Cardiac fibroblast (primary cell): ENCODE measurements at regions not wholly inside any gene's neighbourhood (a gene's known extent, or its start where the extent isn't known, plus 50 kb on each side); places are given as distances from the start of the nearest gene placed in this dataset.
A peak's percentile ranks its signal among the peaks of the same experiment; 100 is the strongest.

Source experiments
- DNase-seq, 2 donors: peaks; one replicate each; pipeline versions ENCODE4 v3.0.0 to v3.0.0-alpha.2; 2010; ENCODE audit warnings: low read depth in 2 of 2
- H3K4me3 ChIP-seq, 2 donors: replicated peaks in 1 of 2; 1 replicate in 1 of 2; 2 replicates in 1 of 2; pipeline ENCODE4 v1.5.1; 2011; ENCODE audit warnings: low read depth in 2 of 2, low read length in 2 of 2, mild to moderate bottlenecking in 2 of 2, moderate library complexity in 1 of 2
- TF ChIP-seq, protein P1 (sequence below): IDR thresholded peaks from one replicate; pipeline ENCODE4 v1.5.1; 2011; ENCODE audit warnings: low read depth, mild to moderate bottlenecking, low read length, inconsistent platforms

GRCh38 chr9:31639451-31639850, 745.0 kb upstream of the ACO1 start:
- TF ChIP-seq, protein P1, sequence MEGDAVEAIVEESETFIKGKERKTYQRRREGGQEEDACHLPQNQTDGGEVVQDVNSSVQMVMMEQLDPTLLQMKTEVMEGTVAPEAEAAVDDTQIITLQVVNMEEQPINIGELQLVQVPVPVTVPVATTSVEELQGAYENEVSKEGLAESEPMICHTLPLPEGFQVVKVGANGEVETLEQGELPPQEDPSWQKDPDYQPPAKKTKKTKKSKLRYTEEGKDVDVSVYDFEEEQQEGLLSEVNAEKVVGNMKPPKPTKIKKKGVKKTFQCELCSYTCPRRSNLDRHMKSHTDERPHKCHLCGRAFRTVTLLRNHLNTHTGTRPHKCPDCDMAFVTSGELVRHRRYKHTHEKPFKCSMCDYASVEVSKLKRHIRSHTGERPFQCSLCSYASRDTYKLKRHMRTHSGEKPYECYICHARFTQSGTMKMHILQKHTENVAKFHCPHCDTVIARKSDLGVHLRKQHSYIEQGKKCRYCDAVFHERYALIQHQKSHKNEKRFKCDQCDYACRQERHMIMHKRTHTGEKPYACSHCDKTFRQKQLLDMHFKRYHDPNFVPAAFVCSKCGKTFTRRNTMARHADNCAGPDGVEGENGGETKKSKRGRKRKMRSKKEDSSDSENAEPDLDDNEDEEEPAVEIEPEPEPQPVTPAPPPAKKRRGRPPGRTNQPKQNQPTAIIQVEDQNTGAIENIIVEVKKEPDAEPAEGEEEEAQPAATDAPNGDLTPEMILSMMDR = no peak
- no peak for DNase-seq
- H3K4me3 ChIP-seq = no peak overlapping the region

DNA sequence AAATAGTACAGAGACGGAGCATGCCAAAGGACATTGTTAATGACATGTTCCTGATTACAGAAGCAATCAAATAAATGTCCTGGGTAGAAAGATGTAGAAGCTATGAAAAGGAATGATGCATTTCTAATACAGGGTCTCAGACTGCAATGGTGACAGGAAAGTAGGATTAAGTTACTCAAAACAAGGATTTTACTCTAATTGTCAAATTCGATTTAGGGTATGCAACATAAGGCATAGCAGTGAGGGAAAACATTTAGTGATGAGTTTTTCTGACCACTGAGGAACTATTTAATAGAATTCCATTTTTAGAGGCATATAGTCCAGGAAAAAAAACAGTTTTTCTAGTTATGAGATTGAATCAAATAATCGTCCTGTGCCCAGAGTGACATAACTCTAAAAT, 715.1 kb upstream of the ACO1 start:
- no peak for DNase-seq
- TF ChIP-seq, protein P1 = no peak
- no peak overlapping the region for H3K4me3 ChIP-seq

DNA sequence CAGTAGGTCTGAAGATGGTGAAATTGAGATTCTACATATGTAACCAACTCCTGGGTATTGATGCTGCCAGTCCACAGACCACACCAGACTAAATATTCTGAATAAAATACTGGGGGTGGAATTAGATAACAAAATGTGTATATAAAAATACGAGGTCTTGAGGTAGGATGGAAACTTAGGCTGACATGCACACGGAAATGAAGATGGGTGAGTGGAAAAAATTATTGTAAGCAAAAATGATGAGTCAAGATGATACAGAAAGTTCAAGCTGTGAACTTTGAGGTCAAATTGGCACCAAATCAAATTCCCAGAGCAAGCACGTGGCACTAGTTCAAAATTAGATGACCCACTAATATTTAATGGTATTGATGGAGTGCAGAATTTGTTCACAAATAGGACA, 713.4 kb upstream of the ACO1 start:
- H3K4me3 ChIP-seq = no peak overlapping the region
- TF ChIP-seq, protein P1 = no peak
- DNase-seq = no peak

DNA sequence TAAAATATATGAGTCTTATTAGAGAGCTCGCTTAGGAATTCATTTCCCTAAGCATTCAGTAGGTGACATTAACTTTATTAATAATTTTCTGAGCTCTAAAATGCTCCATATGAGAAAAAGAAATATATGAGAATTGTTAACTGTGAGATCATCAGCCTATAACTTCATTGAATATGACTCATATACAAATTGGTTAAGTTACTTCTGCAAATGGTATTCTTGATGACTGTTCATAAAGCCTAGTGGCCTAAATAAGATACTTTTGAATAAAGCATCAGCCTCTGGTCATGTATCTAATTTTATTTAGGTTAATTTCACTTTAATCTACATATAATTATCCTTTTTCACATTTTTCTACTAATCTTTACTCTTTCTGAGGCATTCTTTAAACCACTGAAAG, 710.2 kb upstream of the ACO1 start:
- H3K4me3 ChIP-seq = no peak overlapping the region
- TF ChIP-seq, protein P1 = no peak
- peak in 1 of 2 donors; percentile 4 for DNase-seq

DNA sequence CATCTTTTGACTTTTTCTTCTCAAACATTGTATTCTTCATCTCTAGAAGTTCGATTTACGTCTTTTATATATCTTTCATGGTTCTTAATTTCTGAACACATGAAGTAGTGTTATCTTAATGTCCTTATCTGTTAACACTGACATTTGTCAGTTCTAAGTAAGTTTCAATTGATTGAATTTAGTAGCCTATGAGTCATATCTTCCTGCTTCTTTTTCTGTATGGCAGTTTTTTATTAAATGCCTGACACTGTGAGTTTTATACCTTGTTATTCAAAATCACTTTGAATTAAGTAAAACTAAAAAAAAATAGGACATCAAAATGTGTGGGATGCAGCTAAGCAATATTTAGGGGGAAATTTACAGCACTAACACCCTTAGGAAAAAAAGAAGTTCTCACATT, 707.0 kb upstream of the ACO1 start:
- TF ChIP-seq, protein P1 = no peak
- H3K4me3 ChIP-seq = no peak overlapping the region
- no peak for DNase-seq

GRCh38 chr9:31677877-31678276, 706.6 kb upstream of the ACO1 start:
- DNase-seq = no peak
- TF ChIP-seq, protein P1 = no peak
- H3K4me3 ChIP-seq = no peak overlapping the region

- H3K4me3 ChIP-seq = no peak overlapping the region
- TF ChIP-seq, protein P1 = no peak
- DNase-seq = no peak
Observed at GRCh38 chr9:31683116-31683515, 701.3 kb upstream of the ACO1 start.
